IPS DF 4.7 (cell line): ENCODE measurements at regions not wholly inside any gene's neighbourhood (a gene's known extent, or its start where the extent isn't known, plus 50 kb on each side); places are given as distances from the start of the nearest gene placed in this dataset.
"Not testable (repeated sequence)": the region's sequence is repeated elsewhere in the genome, so short reads cannot be mapped to it uniquely, and the experiment has no call there.

Experiments used
- DNase-seq: peaks from one replicate; pipeline ENCODE4 v3.0.0-alpha.2; 2013; ENCODE audit warnings: low spot score; ENCODE audit errors: extremely low read depth

DNA sequence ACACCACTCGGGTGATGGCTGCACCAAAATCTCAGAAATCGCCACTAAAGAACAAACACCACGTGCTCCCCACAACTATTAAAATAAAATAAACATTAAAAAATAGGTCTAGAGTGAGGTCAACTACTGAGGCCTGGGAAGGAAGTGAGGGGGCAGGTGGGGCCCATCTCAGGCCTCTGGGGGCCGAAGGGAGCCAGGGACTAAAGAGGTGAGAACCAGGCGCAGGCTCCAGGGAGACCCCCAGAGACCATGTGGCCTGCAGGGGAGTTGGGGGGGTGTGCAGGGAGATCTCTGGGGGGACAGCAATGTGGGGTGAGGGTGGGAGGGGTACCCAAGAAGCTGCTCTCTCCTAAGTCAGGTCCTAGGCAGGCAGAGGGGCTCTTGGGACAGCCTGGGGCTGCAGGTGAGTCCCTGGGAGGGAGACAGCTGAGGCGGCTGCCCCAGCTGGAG is 111.3 kb upstream of the SMURF2 start:
- DNase-seq: no peak

DNA sequence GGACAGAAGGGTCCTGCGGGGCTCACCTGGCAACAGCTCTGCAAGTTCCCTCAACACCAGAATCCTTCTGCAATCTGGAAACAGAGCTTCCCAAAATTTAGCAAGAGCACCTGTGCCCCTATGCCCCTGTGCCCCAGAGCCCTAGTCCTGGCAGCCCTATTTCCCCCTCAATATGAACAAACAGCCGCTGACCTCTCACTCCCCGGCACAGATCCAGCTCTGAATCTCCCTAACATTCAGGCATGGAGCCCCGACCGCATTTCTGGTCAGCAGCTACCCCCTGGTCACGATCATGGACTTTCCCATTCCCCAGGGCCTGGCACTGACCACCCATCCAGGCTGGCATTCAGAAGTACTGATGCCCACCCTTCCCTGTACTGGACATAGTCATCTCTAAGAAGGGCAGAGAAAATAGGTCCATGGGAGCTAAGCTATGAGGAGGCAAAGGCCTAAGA is 110.8 kb upstream of the SMURF2 start:
- DNase-seq: no peak

GRCh38 chr17:64771980-64772844 is 110.1 kb upstream of the SMURF2 start:
- no peak for DNase-seq

DNA sequence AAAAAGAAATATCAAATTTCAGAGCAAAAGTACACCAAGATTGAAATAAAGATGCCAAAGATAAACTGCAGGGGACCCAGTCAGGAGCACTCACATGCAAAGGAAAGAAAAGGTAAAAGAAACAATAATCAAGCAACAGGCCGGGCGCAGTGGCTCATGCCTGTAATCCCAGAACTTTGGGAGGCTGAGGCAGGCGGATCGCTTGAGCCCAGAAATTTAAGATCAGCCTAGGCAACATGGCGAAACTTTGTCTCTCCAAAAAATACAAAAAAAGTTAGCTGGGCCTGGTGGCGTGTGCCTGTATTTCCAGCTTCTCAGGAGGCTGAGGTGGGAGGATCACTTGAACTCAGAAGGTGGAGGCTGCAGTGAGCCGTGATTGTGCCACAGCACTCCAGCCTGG is 107.6 kb upstream of the SMURF2 start:
- DNase-seq: no peak

DNA sequence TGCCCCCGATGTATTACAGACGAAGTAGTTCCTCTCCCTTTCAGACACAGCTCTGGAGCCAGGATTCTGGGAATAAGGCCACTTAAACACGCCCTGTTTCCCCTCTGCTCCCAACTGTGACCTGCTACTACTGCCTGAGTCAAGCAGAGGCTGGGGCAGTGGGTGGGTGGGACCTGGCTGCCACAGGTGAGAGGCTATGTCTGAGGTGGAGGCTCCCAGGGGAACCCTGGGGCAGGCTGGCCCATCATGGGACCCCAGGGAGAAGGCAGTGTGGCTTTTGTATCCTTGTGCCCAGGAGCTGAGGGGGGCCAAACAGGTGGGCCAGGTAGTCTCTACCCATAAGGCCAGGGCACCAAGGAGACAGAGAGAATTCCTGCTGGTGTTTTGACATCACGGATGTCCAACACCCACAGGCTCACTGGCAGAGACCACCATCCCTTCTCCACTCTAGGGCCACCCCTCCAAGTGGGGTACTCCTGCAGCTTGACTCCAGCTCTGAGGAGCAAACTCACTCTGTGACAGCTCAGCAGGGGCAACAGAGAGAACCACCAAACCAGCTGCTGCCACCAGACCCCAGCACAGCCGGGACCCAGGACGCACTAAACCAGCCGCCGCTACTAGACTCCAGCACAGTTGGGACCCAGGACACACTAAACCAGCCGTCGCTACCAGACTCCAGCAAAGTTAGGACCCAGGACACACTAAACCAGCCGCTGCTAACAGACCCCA is 105.3 kb upstream of the SMURF2 start:
- no peak for DNase-seq

GRCh38 chr17:64765191-64765889 is 103.2 kb upstream of the SMURF2 start:
- DNase-seq: no peak

DNA sequence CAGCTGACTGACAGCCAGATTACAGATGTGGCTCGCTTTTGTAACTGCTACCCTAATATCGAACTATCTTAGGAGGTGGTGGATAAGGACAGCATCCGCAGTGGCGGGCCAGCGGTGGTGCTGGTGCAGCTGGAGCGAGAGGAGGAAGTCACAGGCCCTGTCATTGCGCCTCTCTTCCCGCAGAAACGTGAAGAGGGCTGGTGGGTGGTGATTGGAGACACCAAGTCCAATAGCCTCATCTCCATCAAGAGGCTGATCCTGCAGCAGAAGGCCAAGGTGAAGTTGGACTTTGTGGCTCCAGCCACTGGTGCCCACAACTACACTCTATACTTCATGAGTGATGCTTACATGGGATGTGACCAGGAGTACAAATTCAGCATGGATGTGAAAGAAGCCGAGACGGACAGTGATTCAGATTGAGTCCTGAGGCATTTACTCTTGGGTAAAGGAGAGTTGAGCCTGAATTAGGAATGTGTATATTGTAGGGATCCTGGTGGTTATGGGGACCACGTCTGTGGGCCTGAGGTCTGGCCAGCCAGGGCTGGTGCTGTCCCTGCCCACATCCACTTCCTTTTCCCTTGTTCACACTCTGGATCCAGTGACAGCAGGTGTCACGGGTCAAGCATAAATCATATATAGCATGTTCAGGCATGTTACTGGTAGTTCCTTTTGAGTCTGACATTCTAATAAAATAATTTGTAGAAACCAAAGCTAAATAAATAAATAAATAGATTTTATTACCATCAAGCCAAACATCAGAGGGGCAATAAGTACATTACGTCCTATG is 89.0 kb upstream of the SMURF2 start:
- DNase-seq: no peak

- DNase-seq: no peak
Measured at GRCh38 chr17:64750478-64750877, 88.4 kb upstream of the SMURF2 start.

GRCh38 chr17:64749306-64749705 is 87.2 kb upstream of the SMURF2 start:
- DNase-seq: no peak

DNA sequence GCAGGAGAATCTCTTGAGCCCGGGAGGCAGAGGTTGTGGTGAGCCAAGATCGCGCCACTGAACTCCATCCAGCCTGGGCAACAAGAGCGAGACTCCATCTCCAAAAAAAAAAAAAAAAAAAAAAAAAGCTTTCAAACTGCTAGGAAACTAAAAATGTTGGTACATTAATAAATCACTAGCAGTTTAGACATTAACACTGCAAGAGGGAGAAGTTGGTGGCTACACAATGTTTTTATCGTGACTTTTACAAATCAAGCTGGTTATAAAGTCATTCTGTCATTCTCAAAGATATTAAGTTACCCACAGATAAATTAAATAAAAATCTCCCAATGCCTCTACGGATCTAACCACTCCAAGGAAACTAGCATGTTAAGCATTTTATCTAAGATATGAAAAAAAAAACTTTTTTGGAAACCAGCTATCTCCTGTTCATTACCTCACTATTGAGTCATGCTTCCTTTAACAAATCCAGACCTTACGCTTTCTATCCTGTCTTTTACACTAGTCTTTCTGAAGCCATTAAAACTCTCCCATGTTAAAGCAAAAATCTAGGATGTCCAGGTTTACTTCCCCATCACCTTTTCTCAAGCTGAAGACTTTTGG is 85.9 kb upstream of the SMURF2 start:
- no peak for DNase-seq

DNA sequence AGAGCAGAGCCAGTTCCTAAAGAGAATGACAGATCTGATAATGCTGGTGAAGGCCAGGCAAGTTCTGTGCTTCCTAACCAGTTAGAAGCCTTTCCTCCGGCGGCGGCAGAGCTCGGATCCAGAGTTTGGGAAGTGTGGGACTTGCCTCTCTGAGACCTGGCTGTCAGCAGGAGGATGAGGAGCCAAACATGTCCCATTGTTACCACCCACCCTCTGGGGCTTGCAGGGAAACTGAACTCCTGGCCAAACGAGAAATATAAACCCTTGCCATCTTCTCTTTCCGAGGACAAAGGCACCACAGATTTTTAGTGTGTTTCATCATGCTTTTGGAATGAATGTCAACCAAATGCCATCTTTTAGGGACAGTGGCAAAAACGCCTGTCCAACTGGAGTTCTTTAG is 80.2 kb upstream of the SMURF2 start:
- DNase-seq: no peak

GRCh38 chr17:64741916-64742315 is 79.8 kb upstream of the SMURF2 start:
- not testable (repeated sequence) for DNase-seq

GRCh38 chr17:64741038-64741641 is 79.0 kb upstream of the SMURF2 start:
- no peak for DNase-seq

DNA sequence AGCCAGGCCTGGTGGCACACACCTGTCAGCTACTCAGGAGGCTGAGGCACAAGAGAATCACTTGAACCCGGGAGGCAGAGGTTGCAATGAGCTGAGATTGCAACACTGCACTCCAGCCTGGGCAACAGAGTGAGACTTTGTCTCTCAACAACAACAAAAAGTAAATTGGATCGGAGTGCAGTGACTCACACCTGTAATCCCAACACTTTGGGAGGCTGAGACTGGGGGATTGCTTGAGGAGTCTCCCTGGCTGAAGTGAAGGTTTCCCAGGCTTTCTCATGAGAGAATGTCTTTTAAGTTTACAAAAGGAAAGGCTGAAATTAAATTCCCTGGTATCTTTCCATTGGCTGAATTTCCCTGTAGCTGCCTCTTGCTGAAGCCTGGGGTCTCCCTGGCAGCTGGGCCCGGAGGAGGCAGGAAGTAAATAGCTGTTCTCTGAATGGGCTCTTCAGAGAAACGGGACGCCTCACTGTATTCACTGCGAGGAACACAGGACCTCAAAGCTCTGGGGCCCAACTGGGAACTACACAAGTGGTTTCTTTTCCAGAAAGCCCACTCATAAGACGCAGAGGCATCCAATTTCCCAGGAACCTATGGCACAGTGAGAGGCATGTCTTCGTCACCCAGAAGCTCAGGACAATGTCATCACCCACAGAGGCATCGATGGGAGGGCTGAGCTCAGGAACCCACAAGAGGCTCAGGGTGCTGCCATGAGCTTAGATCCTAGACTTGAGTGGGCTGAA is 77.4 kb upstream of the SMURF2 start:
- no peak for DNase-seq

DNA sequence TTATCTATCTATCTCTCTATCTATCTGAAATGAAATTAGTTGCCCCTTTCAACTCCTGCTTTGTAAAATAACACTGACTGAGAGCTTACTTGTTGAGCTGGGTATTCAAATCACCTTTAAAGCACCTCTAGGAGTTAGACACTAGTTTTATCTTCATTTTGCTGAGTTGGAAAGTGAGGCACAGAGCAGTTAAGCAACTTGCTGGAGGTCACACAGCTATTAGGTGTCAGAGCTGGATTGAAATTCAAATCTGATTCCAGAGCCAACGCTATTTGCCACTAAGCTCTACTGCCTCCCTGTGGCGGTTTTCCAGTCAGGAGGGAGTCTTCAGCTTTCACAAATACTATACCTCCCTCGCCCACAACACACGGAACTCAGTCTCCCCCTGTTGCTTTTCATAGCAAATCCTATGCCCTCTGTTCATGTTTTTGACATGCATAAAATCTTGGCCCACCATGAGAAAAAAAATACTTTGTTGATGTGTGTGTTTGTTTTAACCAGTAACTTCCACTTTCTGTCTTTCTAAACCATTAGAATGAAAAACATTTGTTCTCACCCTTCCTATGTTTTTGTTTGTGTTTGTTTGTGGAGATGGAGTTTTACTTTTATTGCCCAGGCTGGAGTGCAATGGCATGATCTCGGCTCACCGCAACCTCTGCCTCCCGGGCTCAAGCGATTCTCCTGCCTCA is 74.8 kb upstream of the SMURF2 start:
- DNase-seq: no peak

DNA sequence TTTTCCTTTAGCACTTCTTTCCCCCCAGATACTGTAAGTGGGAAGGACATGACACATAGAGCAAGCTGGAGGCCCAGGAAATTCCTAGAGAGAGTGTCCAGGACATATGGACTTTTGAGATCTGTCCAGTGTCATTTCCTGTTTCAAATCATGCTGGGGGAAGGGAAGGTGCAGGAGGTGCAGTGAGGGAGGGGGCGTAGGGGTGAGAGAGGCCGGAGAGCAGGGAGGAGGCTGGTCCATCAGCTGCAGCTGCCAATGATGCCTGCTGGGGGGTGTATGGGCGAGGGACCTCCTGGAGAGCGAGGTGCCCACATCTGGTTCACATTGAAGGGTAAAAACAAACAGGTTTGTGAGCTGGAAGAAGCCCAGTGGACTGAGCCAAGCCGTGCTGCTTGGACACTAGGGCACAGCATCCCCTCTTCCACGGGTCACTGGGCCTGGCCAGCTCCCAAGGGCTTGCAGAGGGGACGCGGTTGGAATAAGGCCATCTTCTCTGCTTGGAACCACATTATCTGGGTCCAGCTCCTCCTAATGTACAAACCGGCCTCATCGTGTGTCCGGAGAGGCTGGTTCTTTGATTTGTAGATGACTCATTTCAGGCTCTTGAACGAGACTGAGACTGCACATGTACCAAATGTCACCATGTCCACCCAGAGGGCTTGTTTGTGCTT is 70.4 kb upstream of the SMURF2 start:
- no peak for DNase-seq

DNA sequence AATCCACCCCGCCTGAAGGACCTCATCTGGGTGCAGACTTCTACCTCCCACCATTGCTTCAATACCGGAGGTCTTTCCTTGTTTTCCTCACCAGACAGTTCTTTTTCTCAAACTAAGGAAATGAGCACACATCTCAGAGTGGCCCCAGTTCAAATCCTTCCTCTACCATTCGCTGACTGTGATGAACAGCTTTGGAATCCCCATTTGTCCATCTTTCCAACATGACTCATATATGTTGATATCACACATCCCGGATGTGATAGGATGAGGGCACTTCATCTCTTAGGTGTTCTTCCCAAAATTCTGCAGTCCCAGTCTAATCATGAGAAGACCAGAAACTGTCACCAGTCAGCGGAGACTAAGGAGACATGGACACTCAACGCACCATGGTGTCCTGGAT is 67.9 kb upstream of the SMURF2 start:
- not testable (repeated sequence) for DNase-seq

- no peak for DNase-seq
Measured at GRCh38 chr17:64729201-64729600, 67.1 kb upstream of the SMURF2 start.
